NCI-H2107 treated with DMSO at 0.1 percent for 48 hours (cell line): ENCODE measurements at regions not wholly inside any gene's neighbourhood (a gene's known extent, or its start where the extent isn't known, plus 50 kb on each side); places are given as distances from the start of the nearest gene placed in this dataset.
"Not testable (repeated sequence)": the region's sequence is repeated elsewhere in the genome, so short reads cannot be mapped to it uniquely, and the experiment has no call there.

ENCODE experiments used
- DNase-seq: peaks from one replicate; lab custom pipeline; 2025; ENCODE audit not compliant: unreplicated experiment; lab: John Stamatoyannopoulos, UW

DNA sequence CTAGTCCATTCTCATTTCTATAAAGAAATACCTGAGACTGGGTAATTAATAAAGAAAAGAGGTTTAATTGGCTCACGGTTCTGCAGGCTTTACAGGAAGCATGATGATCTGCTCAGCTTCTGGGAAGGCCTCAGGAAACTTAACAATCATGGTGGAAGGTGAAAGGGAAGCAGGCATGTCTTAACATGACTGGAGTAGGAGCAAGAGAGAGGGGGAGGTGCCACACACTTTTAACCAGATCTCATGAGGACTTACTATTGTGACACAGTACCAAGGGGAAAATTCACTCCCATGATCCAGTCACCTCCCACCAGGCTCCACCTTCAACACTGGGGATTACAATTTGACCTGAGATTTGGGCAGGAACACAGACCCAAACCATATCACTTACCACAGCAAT lies 310.1 kb downstream of the SH3GL2 start:
- not testable (repeated sequence) for DNase-seq

DNA sequence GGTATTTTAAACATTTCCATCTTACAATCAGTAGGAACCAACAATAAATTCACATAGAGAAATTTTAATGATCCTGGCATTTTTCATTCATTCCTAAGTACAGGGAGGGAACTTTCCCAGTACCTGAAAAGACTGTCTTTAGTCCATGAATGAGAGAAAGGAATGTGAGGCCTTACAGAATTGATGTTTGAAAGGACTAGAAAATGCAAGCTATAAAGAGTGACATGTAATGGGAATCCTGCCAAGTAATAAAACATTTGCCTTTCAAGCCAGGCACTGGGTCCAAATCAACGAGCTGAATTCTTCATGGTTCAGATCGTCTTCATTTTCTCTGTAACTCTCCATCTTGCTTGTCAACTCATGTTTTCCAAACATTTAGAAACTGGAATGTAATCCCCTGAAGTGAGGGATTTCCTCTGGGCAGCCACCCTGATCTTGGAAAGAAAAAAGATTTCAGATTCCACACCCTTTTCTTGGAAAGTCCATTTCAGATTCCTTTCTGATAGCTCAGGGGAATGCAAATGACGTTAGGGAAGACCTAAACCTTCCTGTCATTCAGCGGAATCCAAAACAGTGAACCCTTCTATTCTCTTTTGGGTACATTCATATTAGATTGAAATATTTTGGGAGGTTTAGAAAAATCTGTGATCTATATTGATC lies 315.8 kb downstream of the SH3GL2 start:
- no peak for DNase-seq

DNA sequence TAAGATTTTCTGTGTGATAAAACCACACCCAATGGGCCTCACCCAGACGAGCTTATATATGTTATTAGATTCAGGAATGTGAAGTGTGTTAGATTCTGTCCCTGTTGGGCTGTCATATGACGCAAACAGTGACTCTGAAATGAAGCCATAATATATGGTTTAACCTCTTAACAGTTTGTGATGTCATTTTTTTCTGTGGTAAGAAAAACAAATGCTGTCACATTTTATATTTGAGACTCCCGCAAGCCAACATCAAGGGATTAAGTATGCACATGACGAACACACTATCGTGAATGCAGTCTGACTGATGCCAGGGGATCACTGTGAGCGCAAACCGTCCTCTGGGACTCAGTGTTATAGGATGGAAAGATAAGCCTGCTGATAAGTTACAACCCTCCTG lies 321.7 kb downstream of the SH3GL2 start:
- DNase-seq: no peak

GRCh38 chr9:17905366-17905765 lies 326.5 kb downstream of the SH3GL2 start:
- DNase-seq: no peak

GRCh38 chr9:17905781-17906175 lies 326.9 kb downstream of the SH3GL2 start:
- peak; percentile 6 for DNase-seq

DNA sequence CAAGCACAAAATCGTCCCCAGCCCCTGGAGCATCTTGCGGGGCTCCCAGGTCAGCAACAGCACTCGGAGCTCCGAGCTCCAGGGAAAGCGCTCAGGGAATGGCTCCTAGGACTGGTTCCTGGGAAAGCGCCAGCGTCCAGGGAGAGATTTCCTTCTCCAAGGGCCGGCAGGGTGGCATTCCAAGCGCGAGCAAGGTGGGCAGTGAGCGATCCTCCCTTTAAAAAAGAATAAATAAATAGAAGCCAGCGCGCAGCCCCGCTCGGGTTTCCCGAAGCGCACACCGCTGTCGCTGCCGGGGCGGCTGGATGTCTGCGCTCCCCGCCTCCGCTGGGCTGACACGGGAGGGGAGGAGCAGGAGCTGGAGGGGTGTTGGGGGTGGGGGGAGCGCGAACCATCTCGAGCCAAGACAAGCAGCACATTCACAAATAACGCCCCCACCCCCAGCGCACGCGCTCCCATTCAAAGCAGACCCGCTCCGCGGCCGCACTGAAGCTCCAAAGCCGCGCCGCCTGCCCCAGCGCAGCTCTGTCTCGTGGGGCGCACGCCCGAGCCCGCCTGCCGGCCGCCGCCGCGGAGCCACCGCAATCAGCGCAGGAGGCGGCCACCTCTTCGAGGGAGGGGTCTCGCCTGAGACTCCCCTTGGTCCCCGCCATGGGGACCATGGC lies 327.4 kb downstream of the SH3GL2 start:
- no peak for DNase-seq

- DNase-seq: no peak
These were observed 328.2 kb downstream of the SH3GL2 start for GRCh38 chr9:17906841-17907778.

- DNase-seq: no peak
These were observed 329.1 kb downstream of the SH3GL2 start for GRCh38 chr9:17907779-17908508.

DNA sequence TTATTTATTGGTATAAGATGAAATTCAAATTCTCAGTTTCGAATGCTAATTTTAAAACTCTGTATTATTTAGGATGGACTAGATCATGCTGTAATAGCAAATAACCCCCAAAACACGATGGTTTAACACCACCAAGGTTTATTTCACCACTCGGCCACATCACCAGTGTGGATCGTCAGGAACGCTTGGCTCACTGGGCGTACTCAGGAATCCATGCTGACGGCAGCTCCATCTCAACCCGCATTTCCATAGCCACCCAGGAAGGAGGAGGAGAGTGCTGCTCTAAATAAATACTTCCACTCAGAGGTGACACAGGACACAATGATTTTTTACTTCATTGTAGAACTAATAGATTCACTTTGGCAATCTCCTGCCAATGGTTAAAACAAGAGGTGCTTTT lies 347.4 kb downstream of the SH3GL2 start:
- DNase-seq: no peak

DNA sequence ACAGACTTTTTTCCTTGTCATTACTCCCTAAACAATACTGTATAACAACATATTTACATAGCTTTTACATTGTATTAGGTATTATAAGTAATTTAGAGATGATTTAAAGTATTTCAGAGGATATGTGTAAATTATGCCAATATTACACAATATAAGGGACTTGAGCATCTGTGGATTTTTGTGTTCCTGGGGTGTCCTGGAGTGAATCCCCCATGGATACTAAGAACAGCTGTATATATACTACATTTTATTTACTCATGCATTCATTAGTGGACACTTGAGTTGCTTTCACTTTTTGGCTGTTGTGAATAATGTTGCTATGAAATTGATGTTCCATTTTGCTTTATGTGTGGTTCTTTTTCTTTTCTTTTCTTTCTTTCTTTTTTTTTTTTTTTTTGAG lies 348.8 kb downstream of the SH3GL2 start:
- no peak for DNase-seq

DNA sequence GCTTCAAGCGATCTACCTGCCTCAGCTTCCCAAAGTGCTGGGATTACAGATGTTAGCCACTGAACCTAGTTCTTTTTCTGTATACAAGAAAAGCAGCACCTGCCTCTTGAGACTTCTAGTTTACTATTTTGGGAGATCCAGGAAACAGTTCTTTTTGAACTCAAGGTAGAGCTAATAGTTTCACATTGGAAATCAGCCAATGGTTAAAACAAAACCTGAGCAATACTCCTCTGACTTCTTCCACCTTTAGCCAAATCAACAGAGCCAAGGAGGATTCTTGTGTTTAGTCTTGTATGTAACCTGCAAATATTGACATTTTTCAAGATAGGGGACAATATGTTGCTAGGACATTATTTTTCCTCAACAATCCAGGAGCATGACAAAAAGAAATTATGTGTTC lies 349.4 kb downstream of the SH3GL2 start:
- no peak for DNase-seq

DNA sequence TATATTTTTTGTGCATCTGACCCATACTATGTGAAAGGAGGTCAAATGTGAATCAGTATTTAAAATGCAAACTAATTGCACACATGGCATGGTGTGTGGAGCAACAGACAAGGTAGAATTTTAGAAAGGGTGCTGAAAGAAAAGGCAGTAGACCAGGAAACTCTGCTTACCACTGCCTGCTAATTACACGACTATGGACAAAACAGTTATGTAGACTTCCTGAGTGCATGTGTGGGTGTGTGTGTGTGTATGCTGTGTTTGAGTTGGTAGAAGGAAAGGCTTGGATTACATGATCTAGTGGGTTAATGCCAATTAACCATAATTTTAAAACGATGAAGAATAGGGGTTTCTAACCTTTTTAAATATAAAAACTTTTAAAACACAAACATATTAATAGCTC lies 349.9 kb downstream of the SH3GL2 start:
- no peak for DNase-seq

GRCh38 chr9:17929506-17929905 lies 350.6 kb downstream of the SH3GL2 start:
- DNase-seq: no peak

- DNase-seq: no peak
These were observed 351.2 kb downstream of the SH3GL2 start for GRCh38 chr9:17930071-17930470.

DNA sequence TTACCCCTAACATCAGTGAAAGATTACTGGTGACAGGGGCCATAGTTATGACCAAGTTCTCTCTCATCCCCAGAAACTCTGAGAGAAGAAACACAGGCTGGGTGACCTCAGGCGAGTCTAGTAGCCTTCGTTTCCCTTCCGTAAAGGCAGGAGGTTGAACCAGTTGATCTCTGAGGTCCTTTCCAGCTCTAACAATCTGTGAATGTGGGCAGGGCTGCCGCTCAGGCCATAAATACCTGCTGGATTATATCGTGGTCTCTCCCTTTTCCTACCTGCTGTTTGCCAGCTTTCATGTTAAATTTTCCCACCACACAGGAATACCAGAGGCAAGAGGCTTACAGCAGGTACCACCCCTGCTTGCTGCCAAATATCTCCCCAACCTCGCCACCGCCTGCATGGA lies 357.5 kb downstream of the SH3GL2 start:
- DNase-seq: no peak

DNA sequence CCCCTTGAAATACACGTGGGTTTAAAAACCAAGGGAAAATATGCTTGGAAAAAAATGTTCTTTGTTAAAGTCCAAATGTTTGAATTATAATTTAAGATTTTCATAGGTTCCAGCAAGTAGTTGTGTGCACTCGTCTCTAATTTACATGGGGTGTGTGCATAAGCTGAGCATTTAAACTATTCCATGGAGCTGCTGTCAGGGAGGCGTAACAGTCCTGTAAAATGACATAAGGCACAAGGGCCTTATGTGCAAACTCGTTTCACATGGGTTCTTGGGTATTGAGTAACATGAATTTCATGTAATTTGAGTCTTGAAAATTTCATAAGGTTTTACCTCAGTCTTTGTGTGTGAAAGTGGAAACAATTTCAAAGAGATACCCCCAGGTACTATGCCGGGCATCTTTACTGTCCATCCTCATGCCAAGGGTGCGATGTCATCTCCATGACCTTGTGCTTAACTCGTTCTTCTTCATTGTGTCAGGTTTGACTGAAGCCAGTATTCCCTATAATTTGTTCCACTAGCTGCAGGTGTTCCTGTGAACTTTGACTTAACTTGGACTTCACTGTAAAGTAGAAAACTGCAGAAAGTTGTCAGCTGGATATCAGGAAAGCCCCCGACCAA lies 359.3 kb downstream of the SH3GL2 start:
- DNase-seq: no peak

DNA sequence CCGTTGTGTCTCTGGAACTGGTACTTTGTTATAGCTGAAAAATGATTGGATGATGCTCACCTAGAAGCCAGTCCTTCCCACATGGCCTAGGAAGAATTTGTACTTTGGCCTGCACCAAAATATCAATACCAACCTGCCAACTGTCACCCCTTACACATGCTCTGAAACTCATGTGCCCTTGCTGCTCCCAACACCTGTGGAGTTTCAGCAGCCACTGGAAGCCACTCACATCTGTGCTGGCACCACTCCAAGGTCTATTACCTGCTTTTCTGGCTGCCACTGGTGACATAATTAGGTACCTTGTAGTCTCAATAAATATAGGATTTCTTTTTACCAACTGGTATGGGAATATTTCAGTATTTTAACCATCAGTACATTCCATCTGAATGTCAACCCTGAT lies 363.6 kb downstream of the SH3GL2 start:
- peak; percentile 42 for DNase-seq

- DNase-seq: no peak
These were observed 376.5 kb downstream of the SH3GL2 start for GRCh38 chr9:17955409-17955808.

DNA sequence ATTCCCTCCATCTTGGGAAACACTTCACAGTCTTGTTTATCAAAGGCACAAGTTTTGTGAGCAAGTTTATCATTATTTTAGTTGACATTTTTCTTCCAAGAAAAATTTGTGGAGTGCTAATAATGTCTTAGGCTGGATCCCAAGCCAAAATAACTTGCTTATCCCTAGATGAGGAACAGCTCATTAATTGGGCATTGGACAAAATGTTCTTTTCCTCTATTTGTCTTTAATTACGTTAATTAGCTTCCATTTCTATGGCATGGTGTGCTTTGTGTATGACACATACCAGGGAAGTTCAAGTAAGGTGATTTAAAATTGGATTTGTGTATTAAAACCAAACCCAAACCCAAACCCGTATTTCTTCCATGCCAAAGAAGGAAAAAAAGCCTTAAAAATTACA lies 379.5 kb downstream of the SH3GL2 start:
- DNase-seq: no peak

- DNase-seq: no peak
These were observed 383.9 kb downstream of the SH3GL2 start for GRCh38 chr9:17962747-17963146.

DNA sequence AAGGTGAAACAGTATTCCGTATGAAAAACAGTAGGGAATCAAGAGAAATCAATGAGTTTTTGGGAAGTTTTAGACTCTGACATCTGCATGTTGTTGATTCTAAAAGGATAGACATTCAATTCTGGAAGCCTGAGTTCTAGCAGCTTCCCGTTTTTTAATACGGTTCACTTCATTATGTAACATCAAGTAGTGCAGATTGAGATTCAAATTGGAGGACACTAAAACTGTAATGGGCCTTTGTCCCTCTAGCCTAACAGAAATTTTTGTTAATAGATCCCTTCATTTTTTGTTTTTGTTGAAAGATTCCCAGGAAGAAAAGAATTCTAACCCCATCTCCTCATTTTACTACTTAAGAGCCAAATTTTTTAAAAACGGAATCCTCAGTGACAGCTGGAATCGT lies 384.6 kb downstream of the SH3GL2 start:
- DNase-seq: no peak
